Psoas muscle (tissue), 7 donors: ENCODE measurements at regions not wholly inside any gene's neighbourhood (a gene's known extent, or its start where the extent isn't known, plus 50 kb on each side); places are given as distances from the start of the nearest gene placed in this dataset.

ENCODE experiments used
- ATAC-seq, 4 donors: fragments of 200-7000 bp; cut with Tn5 transposase; one replicate each; pipeline ENCODE4 v1.9.1; 2020; ENCODE audit warnings: moderate library complexity in 3 of 4, mild to moderate bottlenecking in 2 of 4
- DNase-seq, 2 donors: peaks; one replicate each; pipeline ENCODE4 v3.0.0-alpha.2; 2020
- H3K27ac ChIP-seq: fragments of 200-600 bp; one replicate; pipeline ENCODE4 v1.8.0; 2022
- H3K27me3 ChIP-seq, 3 donors: fragments of 200-600 bp in 1 of 3; one replicate each; pipeline versions ENCODE4 v1.6.1 to v1.8.0; 2013 to 2022; ENCODE audit warnings: low read length in 2 of 3, mild to moderate bottlenecking in 2 of 3, moderate library complexity in 1 of 3; ENCODE audit not compliant: insufficient read depth in 3 of 3
- H3K36me3 ChIP-seq, 2 donors: fragments of 200-600 bp in 1 of 2; one replicate each; pipeline versions ENCODE4 v1.6.1 to v1.8.0; 2013 to 2022; ENCODE audit warnings: low read depth in 1 of 2, mild to moderate bottlenecking in 1 of 2, moderate library complexity in 1 of 2; ENCODE audit not compliant: insufficient read depth in 1 of 2
- H3K4me1 ChIP-seq: fragments of 200-600 bp; one replicate; pipeline ENCODE4 v1.8.0; 2022
- H3K4me3 ChIP-seq: fragments of 200-600 bp; one replicate; pipeline ENCODE4 v1.8.0; 2022; ENCODE audit warnings: mild to moderate bottlenecking
- H3K9me3 ChIP-seq: fragments of 200-600 bp; one replicate; pipeline ENCODE4 v1.8.0; 2022
- WGBS, 3 donors: extraction: QIAGEN DNeasy Blood & Tissue Kit; methylation state at CpG; one replicate each; pipeline versions ENCODE4 v1.1.6 to v1.1.7; 2013; 5-methylcytosine and 5-hydroxymethylcytosine counted together
- intact Hi-C, 2 donors: fragments of 100-400 bp; cut with DNase I; formaldehyde crosslinking; loops; one replicate each; pipeline versions ENCODE4 v1.11.0 to v1.14.2; 2022
- TF ChIP-seq, protein P1 (sequence below): fragments of 200-600 bp; IDR thresholded peaks from one replicate; pipeline ENCODE4 v1.8.0; 2022; ENCODE audit warnings: antibody characterized with exemption
- donor health status: healthy with polysubstance abuse.
- donor health status: DM: no; HTN: no; CAD: no; lungs with moderate emphysema.
- donor health status: Bipolar disorder and iron deficiency.
- donor health status: healthy.
- donor health status: DM: yes; HTN: yes; CAD: no.
- donor health status: DM: no; HTN: no; CAD: no.
- donor health status: DM: yes; HTN: yes; CAD: no.

DNA sequence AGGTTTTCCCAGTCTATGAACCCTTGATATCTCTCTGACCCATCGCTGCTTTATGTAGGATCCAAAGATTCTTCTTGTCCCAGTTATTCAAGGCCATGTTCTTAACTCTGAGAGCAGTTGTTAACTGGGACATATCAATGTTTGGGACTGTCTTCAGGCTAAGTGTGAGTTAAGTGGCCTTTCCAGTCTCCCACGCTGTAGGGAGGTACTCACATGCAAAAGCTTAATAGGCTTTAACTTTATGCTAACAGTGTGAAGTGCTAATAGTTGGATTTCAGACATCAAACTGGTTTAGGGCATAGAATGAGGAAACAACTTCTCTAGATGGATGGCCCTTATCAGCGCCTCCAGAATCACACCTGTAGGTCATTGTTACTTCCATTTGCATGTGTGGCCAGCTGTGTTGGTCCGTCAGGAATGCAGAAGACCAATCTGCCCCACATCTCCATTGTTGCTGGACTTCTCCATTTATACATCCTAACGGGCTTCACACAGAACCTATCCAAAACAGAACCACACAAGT lies 104.7 kb upstream of the MBNL2 start:
- no peak for ATAC-seq
- H3K9me3 ChIP-seq: no peaks in the 10 kb centered on the region
- intact Hi-C loops: loop anchor here in 1 of 2 donors (10.0 kb wide), 1 partner anchor 307 kb away; no protein-coding TSS in a partner anchor
- WGBS, 3 donors: 92 to 94% (median 93%) methylated on average over 5 of the region's 5 CpGs
- H3K4me3 ChIP-seq: no peak overlapping the region
- no peaks in the 10 kb centered on the region for H3K36me3 ChIP-seq
- TF ChIP-seq, protein P1, sequence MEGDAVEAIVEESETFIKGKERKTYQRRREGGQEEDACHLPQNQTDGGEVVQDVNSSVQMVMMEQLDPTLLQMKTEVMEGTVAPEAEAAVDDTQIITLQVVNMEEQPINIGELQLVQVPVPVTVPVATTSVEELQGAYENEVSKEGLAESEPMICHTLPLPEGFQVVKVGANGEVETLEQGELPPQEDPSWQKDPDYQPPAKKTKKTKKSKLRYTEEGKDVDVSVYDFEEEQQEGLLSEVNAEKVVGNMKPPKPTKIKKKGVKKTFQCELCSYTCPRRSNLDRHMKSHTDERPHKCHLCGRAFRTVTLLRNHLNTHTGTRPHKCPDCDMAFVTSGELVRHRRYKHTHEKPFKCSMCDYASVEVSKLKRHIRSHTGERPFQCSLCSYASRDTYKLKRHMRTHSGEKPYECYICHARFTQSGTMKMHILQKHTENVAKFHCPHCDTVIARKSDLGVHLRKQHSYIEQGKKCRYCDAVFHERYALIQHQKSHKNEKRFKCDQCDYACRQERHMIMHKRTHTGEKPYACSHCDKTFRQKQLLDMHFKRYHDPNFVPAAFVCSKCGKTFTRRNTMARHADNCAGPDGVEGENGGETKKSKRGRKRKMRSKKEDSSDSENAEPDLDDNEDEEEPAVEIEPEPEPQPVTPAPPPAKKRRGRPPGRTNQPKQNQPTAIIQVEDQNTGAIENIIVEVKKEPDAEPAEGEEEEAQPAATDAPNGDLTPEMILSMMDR: no peak
- no peak for DNase-seq
- no peaks in the 10 kb centered on the region for H3K27me3 ChIP-seq
- peaks cover 49% of the 10 kb centered on the region for H3K4me1 ChIP-seq
- H3K27ac ChIP-seq: no peak overlapping the region

DNA sequence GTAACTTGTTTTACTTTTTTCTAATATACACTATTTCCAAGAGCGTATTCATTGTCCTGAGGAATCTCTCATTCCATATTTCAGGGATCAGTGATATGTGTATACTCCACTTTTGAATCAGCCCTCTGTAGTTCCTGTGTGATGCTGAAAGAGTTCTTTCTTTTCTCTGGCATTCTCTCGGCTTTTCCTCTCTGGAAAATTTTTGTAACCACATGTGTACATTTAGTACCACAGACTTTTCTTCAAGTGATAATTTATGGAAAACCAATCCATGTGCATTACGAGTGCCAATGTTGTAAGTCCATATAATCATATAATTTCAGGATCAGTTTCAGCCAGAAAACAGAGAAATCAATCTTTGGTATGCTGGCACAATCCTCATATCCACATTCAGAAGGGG lies 102.2 kb upstream of the MBNL2 start:
- no peaks in the 10 kb centered on the region for H3K27me3 ChIP-seq
- H3K4me3 ChIP-seq: no peak overlapping the region
- H3K9me3 ChIP-seq: no peaks in the 10 kb centered on the region
- no peak for ATAC-seq
- peaks cover 59% of the 10 kb centered on the region for H3K4me1 ChIP-seq
- WGBS, 3 donors: 82 to 85% (median 83%) methylated on average over 3 of the region's 3 CpGs
- no peak overlapping the region for H3K27ac ChIP-seq
- intact Hi-C loops: loop anchor here in 1 of 2 donors (10.0 kb wide), 1 partner anchor 305 kb away; no protein-coding TSS in a partner anchor
- no peak for DNase-seq
- TF ChIP-seq, protein P1: no peak
- no peaks in the 10 kb centered on the region for H3K36me3 ChIP-seq

DNA sequence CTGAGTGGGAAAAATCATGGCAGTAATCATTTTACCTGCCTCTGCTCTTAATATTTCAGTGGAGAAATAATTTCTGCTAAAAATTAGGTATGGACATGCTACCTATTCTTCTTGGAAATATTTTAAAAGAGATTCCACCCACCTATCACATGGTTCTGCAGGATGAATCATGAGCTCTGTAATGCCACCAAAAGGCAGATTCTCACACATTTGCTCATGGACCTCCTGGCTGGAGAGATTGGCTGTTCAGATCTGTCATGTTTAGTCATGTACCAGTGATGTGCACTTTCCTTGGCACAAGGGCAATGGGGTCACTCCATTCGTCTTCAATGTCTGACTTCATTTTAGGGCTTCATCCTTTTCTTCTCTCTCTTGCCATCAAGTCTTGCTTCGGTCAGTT lies 101.8 kb upstream of the MBNL2 start:
- H3K27ac ChIP-seq: no peak overlapping the region
- H3K9me3 ChIP-seq: no peaks in the 10 kb centered on the region
- intact Hi-C loops: no loop called here
- WGBS, 3 donors: 80 to 90% (median 88%) methylated on average over 2 of the region's 2 CpGs
- no peak for ATAC-seq
- peaks cover 57% of the 10 kb centered on the region for H3K4me1 ChIP-seq
- no peaks in the 10 kb centered on the region for H3K36me3 ChIP-seq
- H3K27me3 ChIP-seq: no peaks in the 10 kb centered on the region
- DNase-seq: no peak
- no peak overlapping the region for H3K4me3 ChIP-seq
- TF ChIP-seq, protein P1: no peak

DNA sequence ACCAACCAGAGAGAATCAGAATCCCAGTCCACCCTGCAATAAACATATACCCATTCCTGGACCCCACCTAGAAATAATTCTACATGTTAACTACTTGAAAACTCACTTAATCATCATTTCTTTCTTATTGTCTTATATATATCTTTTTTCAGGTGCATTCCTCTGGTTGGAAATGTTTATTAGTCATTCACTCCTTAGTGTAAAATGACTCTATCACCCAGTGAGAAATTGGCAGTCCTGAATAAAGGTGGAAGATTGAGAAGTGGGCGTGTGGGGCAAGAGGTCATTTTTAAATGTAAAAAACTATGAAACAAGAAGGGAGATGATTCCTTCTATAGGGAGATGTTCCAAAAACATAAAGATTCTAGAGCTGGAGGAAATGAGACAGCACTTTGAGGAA lies 101.2 kb upstream of the MBNL2 start:
- no peaks in the 10 kb centered on the region for H3K27me3 ChIP-seq
- DNase-seq: no peak
- H3K9me3 ChIP-seq: no peaks in the 10 kb centered on the region
- ATAC-seq: no peak
- H3K4me1 ChIP-seq: peaks cover 51% of the 10 kb centered on the region
- no peak overlapping the region for H3K27ac ChIP-seq
- TF ChIP-seq, protein P1: no peak
- intact Hi-C loops: no loop called here
- WGBS, 3 donors: 94 to 98% (median 97%) methylated on average over 1 of the region's 1 CpG
- no peaks in the 10 kb centered on the region for H3K36me3 ChIP-seq
- H3K4me3 ChIP-seq: no peak overlapping the region

DNA sequence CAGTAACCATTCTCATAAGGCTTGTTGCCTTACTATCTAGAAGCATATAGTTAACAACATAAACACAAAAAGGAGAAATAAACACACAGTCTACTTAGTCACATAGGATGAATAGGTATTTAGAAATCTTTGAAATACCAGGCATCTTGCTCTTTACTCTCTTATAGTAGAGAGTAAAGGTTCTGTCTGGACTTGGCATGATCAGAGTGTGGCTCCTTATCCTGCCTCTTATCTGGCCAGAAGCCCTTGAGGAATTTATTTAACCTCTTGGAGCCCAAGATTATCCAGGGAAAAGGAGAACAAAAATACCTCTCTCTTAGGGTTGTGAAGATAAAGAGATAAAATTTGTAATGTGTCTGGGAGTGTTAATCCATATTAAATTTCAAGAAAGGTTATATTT lies 100.2 kb upstream of the MBNL2 start:
- TF ChIP-seq, protein P1: no peak
- no peaks in the 10 kb centered on the region for H3K36me3 ChIP-seq
- peaks cover 46% of the 10 kb centered on the region for H3K4me1 ChIP-seq
- H3K27ac ChIP-seq: no peak overlapping the region
- intact Hi-C loops: no loop called here
- H3K27me3 ChIP-seq: no peaks in the 10 kb centered on the region
- no peak for DNase-seq
- H3K9me3 ChIP-seq: no peaks in the 10 kb centered on the region
- no peak for ATAC-seq
- H3K4me3 ChIP-seq: no peak overlapping the region
